Natural killer cell treated with Interleukin-12 subunit alpha and Interleukin-12 subunit beta and Interleukin-15 and Interleukin-18, amount 100 ng/mL, for 72 hours (primary cell): ENCODE measurements at regions not wholly inside any gene's neighbourhood (a gene's known extent, or its start where the extent isn't known, plus 50 kb on each side); places are given as distances from the start of the nearest gene placed in this dataset.
"Not testable (repeated sequence)": the region's sequence is repeated elsewhere in the genome, so short reads cannot be mapped to it uniquely, and the experiment has no call there.

Source experiments
- ATAC-seq, 2 donors: fragments of 150-1000 bp; cut with Tn5 transposase in 1 of 2; sonication (Bioruptor Pico), chemical (Tn5 transposase) in 1 of 2; 2 replicates each; pipeline ENCODE4 v1.10.0; 2021
- DNase-seq: peaks from one replicate; pipeline ENCODE4 v3.0.0; 2022; ENCODE audit warnings: low spot score
- H3K27ac Mint-ChIP-seq, 2 donors: 1 replicate in 1 of 2; 2 replicates in 1 of 2; pipeline ENCODE4 v1.8.0; 2022; ENCODE audit warnings: mixed read lengths in 2 of 2, mild to moderate bottlenecking in 1 of 2, moderate library complexity in 1 of 2
- H3K27me3 Mint-ChIP-seq, 2 donors: 1 replicate in 1 of 2; 2 replicates in 1 of 2; pipeline ENCODE4 v1.8.0; 2022; ENCODE audit warnings: mixed read lengths in 2 of 2
- H3K36me3 Mint-ChIP-seq: one replicate; pipeline ENCODE4 v1.8.0; 2022; ENCODE audit warnings: mixed read lengths
- H3K4me1 Mint-ChIP-seq, 2 donors: 1 replicate in 1 of 2; 2 replicates in 1 of 2; pipeline ENCODE4 v1.8.0; 2022; ENCODE audit warnings: low read depth in 2 of 2, mixed read lengths in 2 of 2, mild to moderate bottlenecking in 1 of 2
- H3K4me3 Mint-ChIP-seq: one replicate; pipeline ENCODE4 v1.8.0; 2022; ENCODE audit warnings: mixed read lengths
- H3K9me3 Mint-ChIP-seq: 2 replicates; pipeline ENCODE4 v1.8.0; 2022; ENCODE audit warnings: mixed read lengths

DNA sequence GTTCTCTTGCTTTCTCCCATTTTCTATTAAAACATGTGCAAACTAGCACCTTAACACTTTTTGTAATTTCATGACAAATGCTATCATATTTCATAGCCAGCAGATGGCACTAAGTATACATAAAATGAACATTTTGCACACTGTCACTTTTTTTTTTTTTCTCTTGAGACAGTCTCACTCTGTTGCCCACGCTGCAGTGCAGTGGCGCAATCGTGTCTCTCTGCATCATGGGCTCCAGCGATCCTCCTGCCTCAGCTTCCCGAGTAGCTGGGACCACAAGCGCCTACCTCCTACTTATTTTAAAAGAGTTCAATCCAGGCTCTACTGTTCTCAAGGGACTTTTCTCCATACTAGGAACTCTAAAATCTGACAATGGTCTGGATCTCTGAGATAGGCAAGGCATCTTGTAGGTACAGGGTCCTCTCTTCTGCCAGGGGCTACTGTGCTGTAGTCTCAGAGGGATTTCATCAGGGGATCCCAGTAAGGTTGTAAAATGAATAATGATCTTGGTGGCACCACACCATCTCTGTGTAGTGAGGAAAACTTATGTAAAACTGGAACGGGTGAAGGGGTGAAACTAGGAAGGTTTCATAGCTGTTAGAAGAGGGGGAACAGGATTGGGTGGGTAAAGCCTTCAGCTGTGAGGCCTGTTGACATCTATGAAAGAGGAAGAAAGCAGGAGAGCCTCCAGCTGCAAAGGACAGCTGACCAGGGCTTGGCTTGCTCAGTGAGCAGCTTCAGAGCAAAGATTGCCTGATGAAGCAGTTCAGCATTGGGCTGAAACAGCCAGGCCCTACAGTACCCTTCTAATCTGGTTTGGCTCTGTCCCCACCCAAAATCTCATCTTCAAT, 196.9 kb downstream of the AVL9 start:
- not testable (repeated sequence) for H3K27ac Mint-ChIP-seq, H3K36me3 Mint-ChIP-seq, H3K4me3 Mint-ChIP-seq, H3K9me3 Mint-ChIP-seq, H3K4me1 Mint-ChIP-seq, DNase-seq
- peak; percentile 71 to 82 for ATAC-seq
- peaks cover 0 to 12% of the 10 kb centered on the region in 2 donors for H3K27me3 Mint-ChIP-seq

DNA sequence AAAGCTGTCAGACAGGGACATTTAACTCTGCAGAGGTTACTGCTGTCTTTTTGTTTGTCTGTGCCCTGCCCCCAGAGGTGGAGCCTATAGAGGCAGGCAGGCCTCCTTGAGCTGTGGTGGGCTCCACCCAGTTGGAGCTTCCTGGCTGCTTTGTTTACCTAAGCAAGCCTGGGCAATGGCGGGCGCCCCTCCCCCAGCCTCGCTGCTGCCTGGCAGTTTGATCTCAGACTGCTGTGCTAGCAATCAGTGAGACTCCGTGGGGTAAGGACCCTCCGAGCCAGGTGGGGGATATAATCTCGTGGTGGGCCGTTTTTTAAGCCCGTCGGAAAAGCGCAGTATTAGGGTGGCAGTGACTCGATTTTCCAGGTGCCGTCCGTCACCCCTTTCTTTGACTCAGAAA, 192.8 kb downstream of the AVL9 start:
- not testable (repeated sequence) for DNase-seq, H3K4me3 Mint-ChIP-seq, H3K9me3 Mint-ChIP-seq, H3K4me1 Mint-ChIP-seq, H3K36me3 Mint-ChIP-seq, ATAC-seq, H3K27ac Mint-ChIP-seq
- peaks cover 0 to 12% of the 10 kb centered on the region in 2 donors for H3K27me3 Mint-ChIP-seq

DNA sequence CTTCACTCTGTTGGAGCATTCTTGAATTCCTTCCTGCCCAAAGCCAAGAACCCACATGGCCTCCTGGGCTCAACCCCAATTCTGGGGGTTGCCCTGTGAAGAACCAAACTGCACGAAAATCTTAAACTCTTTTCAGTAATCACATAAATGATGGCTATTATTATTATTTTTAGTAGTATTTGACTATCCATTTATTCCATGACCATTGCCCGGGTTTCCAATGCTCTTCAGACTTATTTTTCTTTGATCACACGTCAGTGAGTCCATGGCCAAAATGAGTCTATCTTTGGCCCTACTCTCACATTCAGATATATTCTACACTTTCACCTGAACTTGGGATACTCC, 185.9 kb downstream of the AVL9 start:
- H3K27ac Mint-ChIP-seq = no peak overlapping the region
- H3K36me3 Mint-ChIP-seq = no peaks in the 10 kb centered on the region
- no peaks in the 10 kb centered on the region for H3K9me3 Mint-ChIP-seq
- ATAC-seq = no peak
- DNase-seq = no peak
- peaks cover 3 to 18% of the 10 kb centered on the region in 2 donors for H3K4me1 Mint-ChIP-seq
- peaks cover 0 to 9% of the 10 kb centered on the region in 2 donors for H3K27me3 Mint-ChIP-seq
- no peak overlapping the region for H3K4me3 Mint-ChIP-seq

DNA sequence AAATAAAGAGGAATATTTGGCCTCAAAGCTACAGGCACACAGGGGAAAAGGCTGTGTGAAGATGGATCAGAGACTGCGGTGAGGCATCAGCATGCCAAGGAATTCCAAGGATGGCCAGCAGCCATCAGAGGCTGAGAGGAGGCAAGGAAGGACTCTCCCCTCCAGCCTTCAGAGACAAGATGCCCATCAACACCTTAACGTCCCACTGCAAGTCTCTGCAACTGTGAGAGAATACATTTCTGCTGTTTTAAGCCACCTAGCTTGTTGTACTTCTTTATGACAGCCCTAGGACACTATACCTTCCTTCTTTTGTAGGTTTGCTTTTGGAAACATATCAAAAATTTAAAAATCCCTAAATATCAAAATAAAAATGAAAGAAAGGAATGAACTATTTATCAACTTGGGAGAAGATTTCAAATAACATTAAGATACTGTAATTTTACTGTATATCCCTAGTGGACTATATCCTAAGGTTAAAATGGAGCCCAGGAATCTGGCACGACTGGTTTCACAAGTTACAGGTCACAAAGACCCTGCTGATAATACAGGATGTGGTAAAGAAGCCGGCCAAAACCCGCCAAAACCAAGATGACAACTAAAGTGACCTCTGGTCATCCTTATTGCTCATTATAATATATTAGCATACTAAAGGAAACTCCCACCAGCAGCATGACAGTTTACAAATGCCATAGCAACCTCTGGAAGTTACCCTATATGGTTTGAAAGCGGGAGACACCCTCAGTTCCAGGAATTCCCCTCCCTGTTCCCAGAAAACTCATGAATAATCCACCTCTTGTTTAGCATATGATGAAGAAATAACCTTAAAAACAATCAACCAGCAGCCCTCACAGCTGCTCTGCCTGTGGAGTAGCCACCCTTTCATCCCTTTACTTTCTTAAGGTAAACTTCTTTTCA, 185.2 kb downstream of the AVL9 start:
- Mint-ChIP-seq H3K9me3 (no peaks in the 10 kb centered on the region), H3K4me3 (no peak overlapping the region), H3K36me3 (no peaks in the 10 kb centered on the region), H3K27ac (no peak overlapping the region), H3K4me1 (peaks cover 3 to 18% of the 10 kb centered on the region in 2 donors), H3K27me3 (peaks cover 0 to 9% of the 10 kb centered on the region in 2 donors)
- ATAC-seq (no peak), DNase-seq (no peak)

DNA sequence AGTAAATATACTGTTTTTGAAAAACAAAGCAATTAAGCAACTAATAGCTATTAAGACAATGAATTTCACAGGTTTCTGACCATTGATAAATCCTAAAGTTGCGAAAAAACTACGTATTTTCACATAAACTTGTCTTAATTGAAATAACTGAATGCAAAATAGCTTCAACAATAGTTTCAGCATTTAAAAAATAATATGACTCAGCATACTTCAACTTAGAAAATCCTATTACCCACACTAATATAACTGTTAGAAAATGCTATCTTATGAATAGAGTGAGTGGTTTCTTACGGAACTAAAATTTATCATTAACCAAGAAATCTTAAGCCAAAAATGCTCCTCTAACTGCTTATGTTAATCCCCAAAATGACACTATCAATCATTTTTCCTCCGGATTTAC, 183.9 kb downstream of the AVL9 start:
- no peaks in the 10 kb centered on the region for H3K36me3 Mint-ChIP-seq
- H3K4me1 Mint-ChIP-seq = peaks cover 3 to 18% of the 10 kb centered on the region in 2 donors
- ATAC-seq = no peak
- H3K9me3 Mint-ChIP-seq = no peaks in the 10 kb centered on the region
- no peak overlapping the region for H3K4me3 Mint-ChIP-seq
- DNase-seq = no peak
- no peak overlapping the region for H3K27ac Mint-ChIP-seq
- H3K27me3 Mint-ChIP-seq = peaks cover 0 to 9% of the 10 kb centered on the region in 2 donors

DNA sequence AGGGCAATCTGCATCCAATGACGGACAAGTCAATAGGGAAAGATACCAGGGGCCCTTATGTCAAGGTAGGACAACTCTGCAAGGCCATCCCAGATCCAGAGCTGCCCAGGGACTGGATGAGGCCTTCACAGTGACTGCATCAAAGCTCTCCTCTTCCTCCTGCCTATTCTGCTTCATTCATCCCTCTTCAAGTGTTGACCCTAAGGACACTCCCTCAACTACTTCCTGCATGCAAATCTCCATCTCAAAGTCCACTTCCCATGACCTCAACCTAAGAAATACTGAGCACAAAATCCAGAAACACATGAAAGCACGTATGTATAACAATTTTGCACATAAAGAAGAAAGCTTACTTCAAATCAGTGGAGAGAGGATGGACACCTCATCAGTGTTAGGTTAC, 182.3 kb downstream of the AVL9 start:
- Mint-ChIP-seq H3K36me3 (no peaks in the 10 kb centered on the region), H3K27ac (no peak overlapping the region), H3K9me3 (no peaks in the 10 kb centered on the region), H3K4me1 (peaks cover 3 to 18% of the 10 kb centered on the region in 2 donors), H3K4me3 (no peak overlapping the region), H3K27me3 (peaks cover 0 to 9% of the 10 kb centered on the region in 2 donors)
- ATAC-seq (no peak), DNase-seq (no peak)

DNA sequence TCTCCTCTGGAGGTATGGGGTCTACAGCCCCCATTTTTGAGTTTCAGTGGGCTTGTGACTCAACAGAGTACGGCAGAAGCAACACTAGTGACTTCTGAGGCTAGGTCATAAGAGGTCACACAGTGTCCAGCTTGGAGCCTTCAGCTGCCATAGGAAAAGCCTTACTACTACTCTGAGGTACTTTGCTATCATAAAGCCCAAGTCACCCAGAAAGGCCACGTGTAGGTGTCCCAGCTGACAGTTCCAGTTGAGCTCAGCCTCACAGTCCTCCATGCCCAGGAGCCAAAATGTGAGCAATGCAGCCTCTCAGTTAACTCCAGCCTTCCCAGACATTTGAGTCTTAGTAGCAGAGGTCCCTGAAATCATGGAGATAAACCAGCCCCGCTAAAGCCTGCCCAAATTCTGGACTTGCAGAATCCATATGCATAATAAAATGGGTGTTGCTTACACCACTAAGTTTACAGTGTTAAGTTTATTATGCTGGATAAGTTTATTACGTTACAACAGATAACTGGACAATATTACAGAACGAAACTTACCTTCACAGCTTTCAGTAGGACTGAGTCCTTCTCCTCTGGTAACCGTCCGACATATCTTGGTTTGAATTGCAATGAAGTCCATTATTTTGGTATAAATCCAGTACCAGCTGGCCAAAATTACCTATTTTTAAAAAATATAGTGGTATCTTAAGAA, 181.1 kb downstream of the AVL9 start:
- Mint-ChIP-seq H3K27ac (no peak overlapping the region), H3K9me3 (no peaks in the 10 kb centered on the region), H3K27me3 (peaks cover 0 to 8% of the 10 kb centered on the region in 2 donors), H3K36me3 (no peaks in the 10 kb centered on the region), H3K4me3 (no peak overlapping the region), H3K4me1 (peaks cover 3 to 7% of the 10 kb centered on the region in 2 donors)
- ATAC-seq (no peak), DNase-seq (no peak)

DNA sequence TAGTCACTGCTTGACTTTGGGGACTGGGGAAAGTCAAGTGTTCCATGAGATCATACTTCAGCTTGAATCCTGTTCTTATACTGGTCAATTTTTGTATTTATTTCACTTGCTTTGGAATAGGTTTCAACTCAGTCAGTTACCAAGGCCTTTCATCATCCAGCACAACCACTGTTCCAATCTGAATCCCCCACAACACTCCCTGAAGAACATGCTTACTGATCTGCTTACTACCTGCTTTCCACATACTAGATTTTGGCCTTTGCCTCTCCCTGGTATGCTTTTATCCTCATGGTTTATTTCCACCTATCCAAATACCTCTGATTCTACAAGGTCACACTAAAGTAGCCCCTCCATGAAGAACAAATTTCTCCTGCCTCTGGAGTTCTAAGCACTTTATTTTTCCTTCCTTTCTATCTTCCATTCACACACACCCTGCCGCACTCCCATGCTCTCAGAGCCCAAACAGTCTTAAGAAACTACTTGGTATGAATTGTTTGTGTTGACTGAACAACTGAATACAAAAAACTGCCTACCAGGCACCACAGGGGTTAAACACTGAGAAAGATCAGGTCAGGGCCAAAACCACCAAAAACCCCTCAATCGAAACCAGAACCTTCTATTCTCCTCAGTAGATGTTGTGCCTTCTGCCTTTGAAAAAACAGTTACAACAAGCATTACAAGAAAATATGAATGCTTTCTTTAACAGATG, 178.1 kb downstream of the AVL9 start:
- H3K9me3 Mint-ChIP-seq = no peaks in the 10 kb centered on the region
- no peak overlapping the region for H3K4me3 Mint-ChIP-seq
- DNase-seq (no peak), ATAC-seq (no peak)
- H3K36me3 Mint-ChIP-seq = peaks cover 1% of the 10 kb centered on the region
- peaks cover 0 to 2% of the 10 kb centered on the region in 2 donors for H3K27me3 Mint-ChIP-seq
- no peaks in the 10 kb centered on the region for H3K4me1 Mint-ChIP-seq
- no peak overlapping the region for H3K27ac Mint-ChIP-seq

DNA sequence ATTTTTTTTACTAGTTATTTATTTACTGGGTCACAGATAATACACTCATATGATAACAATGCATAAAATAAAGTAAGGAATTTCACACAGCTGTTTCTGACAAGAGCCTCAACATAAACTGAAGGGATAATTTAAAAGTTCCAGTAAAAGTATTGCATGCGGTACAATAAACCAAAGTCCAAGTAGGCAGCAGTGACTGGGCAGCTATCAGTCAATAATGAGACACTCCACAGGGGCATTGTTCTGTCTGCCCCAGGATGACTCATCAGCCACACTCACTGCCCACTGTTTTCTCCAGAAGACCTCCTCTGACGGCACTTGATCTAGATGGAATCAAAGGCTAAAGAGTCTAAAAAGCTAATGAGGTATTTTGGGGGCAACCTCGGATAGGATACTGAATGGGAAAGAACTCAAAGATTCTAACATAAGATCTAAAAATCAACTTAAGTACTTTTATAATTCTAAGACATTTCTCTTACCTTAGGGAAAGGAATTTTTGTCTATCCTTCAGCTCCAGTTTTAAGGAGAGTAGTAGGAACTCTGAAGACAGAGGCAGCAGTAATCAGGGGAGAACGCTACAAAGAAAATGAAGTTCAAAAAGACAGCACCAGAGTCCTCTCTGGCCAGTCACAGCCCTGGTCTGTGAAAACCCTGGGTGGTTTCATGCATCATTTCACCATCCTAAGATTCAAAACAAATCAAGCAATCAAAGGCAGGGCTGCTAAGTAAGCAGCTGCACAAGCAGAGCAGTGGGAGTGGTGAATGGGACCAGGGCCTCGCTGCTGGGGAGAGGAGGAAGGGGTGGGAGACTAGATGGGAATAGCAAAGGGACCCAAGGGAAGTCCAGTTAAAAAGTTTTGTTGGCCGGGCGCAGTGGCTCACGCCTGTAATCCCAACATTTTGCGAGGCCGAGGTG, 175.1 kb downstream of the AVL9 start:
- peaks cover 0 to 8% of the 10 kb centered on the region in 2 donors for H3K27me3 Mint-ChIP-seq
- ATAC-seq = no peak
- no peak overlapping the region for H3K27ac Mint-ChIP-seq

DNA sequence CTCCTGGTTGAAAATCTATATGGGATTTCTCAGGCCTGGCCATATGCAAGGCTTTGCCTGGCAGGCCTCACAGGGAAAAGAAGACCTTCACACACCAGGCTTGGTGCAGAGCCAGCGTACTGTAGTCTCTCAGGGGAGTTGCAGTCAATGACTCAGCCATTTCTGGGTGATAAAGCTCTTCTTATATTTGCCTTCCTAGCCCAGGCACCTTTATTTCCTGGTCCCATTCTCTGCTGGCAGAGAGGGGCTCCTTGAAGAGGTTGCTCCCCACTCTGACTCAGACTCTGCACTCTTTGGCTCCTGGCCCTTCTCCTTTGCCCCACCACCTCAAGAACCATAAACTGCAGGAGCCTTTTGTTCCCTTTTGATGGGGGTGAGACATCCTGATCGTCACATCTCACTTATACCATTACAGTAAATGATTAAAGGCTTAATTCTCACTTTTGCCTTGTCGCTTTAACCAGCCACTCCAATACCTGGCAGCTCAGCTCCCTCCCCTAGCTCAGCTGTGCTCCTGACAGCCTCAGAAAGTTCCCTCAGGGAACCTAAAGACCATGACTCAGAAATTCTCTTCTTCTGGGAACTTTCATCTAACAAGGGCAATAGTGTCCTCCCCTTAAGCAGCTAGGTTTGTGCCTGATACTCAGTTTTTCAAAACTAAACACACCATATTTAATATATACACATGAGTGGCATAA, 174.0 kb downstream of the AVL9 start:
- not testable (repeated sequence) for H3K4me3 Mint-ChIP-seq, H3K9me3 Mint-ChIP-seq, H3K4me1 Mint-ChIP-seq, H3K36me3 Mint-ChIP-seq, H3K27me3 Mint-ChIP-seq, DNase-seq, H3K27ac Mint-ChIP-seq
- peak in 1 of 2 donors; percentile 15 for ATAC-seq

More for the DNA sequence above, 175.1 kb downstream of the AVL9 start:
- Mint-ChIP-seq H3K4me1 (no peaks in the 10 kb centered on the region), H3K4me3 (no peak overlapping the region), H3K9me3 (no peaks in the 10 kb centered on the region), H3K36me3 (peaks cover 4% of the 10 kb centered on the region)
- DNase-seq = no peak

DNA sequence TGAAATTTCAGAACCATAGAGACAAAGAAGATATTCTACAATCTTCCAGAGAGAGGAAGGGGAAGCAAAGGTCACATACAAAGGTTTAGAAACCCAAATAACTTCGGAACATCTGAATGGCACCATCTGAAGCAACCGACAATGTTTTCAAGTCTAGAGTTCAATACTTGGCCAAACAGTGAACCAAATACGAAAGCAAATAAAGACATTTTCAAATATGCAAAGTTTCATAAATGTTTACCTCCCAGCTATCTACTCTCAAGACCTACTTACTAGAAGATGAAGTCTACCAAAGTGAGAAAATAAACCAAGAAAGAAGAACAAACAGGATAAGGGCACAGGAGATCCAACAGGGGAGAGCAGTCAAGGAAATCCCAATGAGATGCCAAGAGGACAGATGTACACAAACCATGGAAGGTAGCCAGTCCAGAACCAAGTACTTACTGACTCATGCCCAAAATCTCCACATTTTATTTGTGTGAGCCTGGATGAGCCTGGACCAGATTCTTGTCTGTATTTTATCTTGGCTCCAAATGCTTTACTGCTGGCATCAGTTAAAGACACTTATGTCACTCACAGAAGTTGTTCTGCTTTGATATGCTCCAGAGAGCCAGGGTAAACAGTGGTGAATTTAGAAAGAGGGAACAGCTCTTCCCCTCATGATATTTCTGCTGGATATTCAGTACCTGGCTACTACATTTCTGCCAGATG, 173.3 kb downstream of the AVL9 start:
- not testable (repeated sequence) for H3K4me1 Mint-ChIP-seq, ATAC-seq, H3K4me3 Mint-ChIP-seq, H3K27ac Mint-ChIP-seq, H3K36me3 Mint-ChIP-seq, H3K9me3 Mint-ChIP-seq, DNase-seq, H3K27me3 Mint-ChIP-seq
